Nucleus accumbens (tissue), 56 donors: ENCODE measurements at regions not wholly inside any gene's neighbourhood (a gene's known extent, or its start where the extent isn't known, plus 50 kb on each side); places are given as distances from the start of the nearest gene placed in this dataset.
A peak's percentile ranks its signal among the peaks of the same experiment; 100 is the strongest.
"Not testable (repeated sequence)": the region's sequence is repeated elsewhere in the genome, so short reads cannot be mapped to it uniquely, and the experiment has no call there.

Experiments used
- DNase-seq, 56 donors: peaks; one replicate each; lab custom pipeline; 2025; lab: John Stamatoyannopoulos, UW

- DNase-seq = no peak
Measured at GRCh38 chr22:25407226-25407858, 157.1 kb upstream of the GRK3 start.

- no peak for DNase-seq
Measured at GRCh38 chr22:25407859-25408229, 156.6 kb upstream of the GRK3 start.

- DNase-seq = no peak
Measured at GRCh38 chr22:25409240-25409639, 155.2 kb upstream of the GRK3 start.

GRCh38 chr22:25410849-25411248 is 153.6 kb upstream of the GRK3 start:
- no peak for DNase-seq

GRCh38 chr22:25413620-25414019 is 150.9 kb upstream of the GRK3 start:
- DNase-seq = no peak

- DNase-seq = not testable (repeated sequence)
Measured at GRCh38 chr22:25415731-25416130, 148.7 kb upstream of the GRK3 start.

- not testable (repeated sequence) for DNase-seq
Measured at GRCh38 chr22:25417826-25418225, 146.6 kb upstream of the GRK3 start.

- DNase-seq = peak in 5 of 56 donors; percentile 4 to 44 (median 23)
Measured at GRCh38 chr22:25419247-25420113, 145.0 kb upstream of the GRK3 start.

- DNase-seq = not testable (repeated sequence)
Measured at GRCh38 chr22:25420114-25420441, 144.4 kb upstream of the GRK3 start.

- DNase-seq = no peak
Measured at GRCh38 chr22:25420471-25420924, 144.0 kb upstream of the GRK3 start.

GRCh38 chr22:25420925-25421904 is 143.3 kb upstream of the GRK3 start:
- no peak for DNase-seq

GRCh38 chr22:25426530-25427308 is 137.8 kb upstream of the GRK3 start:
- DNase-seq = not testable (repeated sequence)

- not testable (repeated sequence) for DNase-seq
Measured at GRCh38 chr22:25431637-25432342, 132.7 kb upstream of the GRK3 start.

GRCh38 chr22:25433381-25433970 is 131.0 kb upstream of the GRK3 start:
- DNase-seq = not testable (repeated sequence)

GRCh38 chr22:25437414-25438160 is 126.9 kb upstream of the GRK3 start:
- peak in 1 of 56 donors; percentile 6 for DNase-seq

GRCh38 chr22:25447067-25447685 is 117.3 kb upstream of the GRK3 start:
- DNase-seq = peak in 4 of 56 donors; percentile 19 to 48 (median 21)

- DNase-seq = peak in 54 of 56 donors; percentile 29 to 98 (median 82)
Measured at GRCh38 chr22:25447686-25448434, 116.6 kb upstream of the GRK3 start.
